ENCODE measurements at regions not wholly inside any gene's neighbourhood (a gene's known extent, or its start where the extent isn't known, plus 50 kb on each side); places are given as distances from the start of the nearest gene placed in this dataset.

DNA sequence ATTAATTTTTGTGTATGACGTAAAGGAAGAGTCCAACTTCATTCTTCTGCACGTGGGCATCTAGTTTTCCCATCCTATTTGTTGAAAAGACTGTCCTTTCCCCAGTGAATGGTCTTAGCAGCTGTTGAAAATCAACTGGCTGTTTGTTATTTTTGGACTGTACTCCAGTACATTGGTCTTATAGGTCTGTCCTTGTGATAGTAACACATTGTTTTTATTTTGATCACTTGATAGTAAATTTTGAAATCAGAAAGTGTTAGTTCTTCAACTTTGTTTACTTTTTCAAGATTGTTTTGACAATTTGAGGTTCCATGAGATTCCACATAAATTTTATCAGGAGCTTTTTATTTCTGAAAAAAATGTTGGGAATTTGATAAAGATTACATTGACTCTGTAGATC is 280.2 kb upstream of the FOXQ1 start:
- TF ChIP-seq, protein P1, sequence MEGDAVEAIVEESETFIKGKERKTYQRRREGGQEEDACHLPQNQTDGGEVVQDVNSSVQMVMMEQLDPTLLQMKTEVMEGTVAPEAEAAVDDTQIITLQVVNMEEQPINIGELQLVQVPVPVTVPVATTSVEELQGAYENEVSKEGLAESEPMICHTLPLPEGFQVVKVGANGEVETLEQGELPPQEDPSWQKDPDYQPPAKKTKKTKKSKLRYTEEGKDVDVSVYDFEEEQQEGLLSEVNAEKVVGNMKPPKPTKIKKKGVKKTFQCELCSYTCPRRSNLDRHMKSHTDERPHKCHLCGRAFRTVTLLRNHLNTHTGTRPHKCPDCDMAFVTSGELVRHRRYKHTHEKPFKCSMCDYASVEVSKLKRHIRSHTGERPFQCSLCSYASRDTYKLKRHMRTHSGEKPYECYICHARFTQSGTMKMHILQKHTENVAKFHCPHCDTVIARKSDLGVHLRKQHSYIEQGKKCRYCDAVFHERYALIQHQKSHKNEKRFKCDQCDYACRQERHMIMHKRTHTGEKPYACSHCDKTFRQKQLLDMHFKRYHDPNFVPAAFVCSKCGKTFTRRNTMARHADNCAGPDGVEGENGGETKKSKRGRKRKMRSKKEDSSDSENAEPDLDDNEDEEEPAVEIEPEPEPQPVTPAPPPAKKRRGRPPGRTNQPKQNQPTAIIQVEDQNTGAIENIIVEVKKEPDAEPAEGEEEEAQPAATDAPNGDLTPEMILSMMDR (IDR thresholded peaks at IDR 0.05) = no peak
- no peak for TF ChIP-seq POLR2A (IDR thresholded peaks at IDR 0.05)

All from esophagus squamous epithelium (tissue), 4 donors.